Activated CD4-positive, alpha-beta memory T cell treated with anti-CD3 and anti-CD28 coated beads, Interleukin-2, amount 10 ng/mL, durations not matched to agents 7 days and 5 days (primary cell): ENCODE measurements at regions not wholly inside any gene's neighbourhood (a gene's known extent, or its start where the extent isn't known, plus 50 kb on each side); places are given as distances from the start of the nearest gene placed in this dataset.

Experiments
- CTCF ChIA-PET: fragments of 350-600 bp; sonication (Branson Sonifier 250); formaldehyde crosslinking; loops from one replicate; lab custom pipeline; 2021; ENCODE audit warnings: antibody characterized with exemption, inconsistent platforms; lab: Charles Lee
- POLR2A ChIA-PET: fragments of 350-600 bp; sonication (Branson Sonifier 250); formaldehyde crosslinking; loops from one replicate; lab custom pipeline; 2021; ENCODE audit warnings: antibody characterized with exemption; lab: Charles Lee
- DNase-seq: peaks from one replicate; pipeline ENCODE4 v3.0.0-alpha.2; 2020
- H3K27ac Mint-ChIP-seq: one replicate; pipeline ENCODE4 v1.8.0; 2021; ENCODE audit warnings: mild to moderate bottlenecking, mixed read lengths
- H3K27me3 Mint-ChIP-seq: one replicate; pipeline ENCODE4 v1.8.0; 2021; ENCODE audit warnings: mixed read lengths
- H3K36me3 Mint-ChIP-seq: one replicate; pipeline ENCODE4 v1.8.0; 2021; ENCODE audit warnings: low read depth, mixed read lengths
- H3K4me1 Mint-ChIP-seq: one replicate; pipeline ENCODE4 v1.8.0; 2021; ENCODE audit warnings: mixed read lengths
- H3K4me3 Mint-ChIP-seq: one replicate; pipeline ENCODE4 v1.8.0; 2021; ENCODE audit warnings: mild to moderate bottlenecking, mixed read lengths
- H3K9me3 Mint-ChIP-seq: one replicate; pipeline ENCODE4 v1.8.0; 2021; ENCODE audit warnings: mixed read lengths

DNA sequence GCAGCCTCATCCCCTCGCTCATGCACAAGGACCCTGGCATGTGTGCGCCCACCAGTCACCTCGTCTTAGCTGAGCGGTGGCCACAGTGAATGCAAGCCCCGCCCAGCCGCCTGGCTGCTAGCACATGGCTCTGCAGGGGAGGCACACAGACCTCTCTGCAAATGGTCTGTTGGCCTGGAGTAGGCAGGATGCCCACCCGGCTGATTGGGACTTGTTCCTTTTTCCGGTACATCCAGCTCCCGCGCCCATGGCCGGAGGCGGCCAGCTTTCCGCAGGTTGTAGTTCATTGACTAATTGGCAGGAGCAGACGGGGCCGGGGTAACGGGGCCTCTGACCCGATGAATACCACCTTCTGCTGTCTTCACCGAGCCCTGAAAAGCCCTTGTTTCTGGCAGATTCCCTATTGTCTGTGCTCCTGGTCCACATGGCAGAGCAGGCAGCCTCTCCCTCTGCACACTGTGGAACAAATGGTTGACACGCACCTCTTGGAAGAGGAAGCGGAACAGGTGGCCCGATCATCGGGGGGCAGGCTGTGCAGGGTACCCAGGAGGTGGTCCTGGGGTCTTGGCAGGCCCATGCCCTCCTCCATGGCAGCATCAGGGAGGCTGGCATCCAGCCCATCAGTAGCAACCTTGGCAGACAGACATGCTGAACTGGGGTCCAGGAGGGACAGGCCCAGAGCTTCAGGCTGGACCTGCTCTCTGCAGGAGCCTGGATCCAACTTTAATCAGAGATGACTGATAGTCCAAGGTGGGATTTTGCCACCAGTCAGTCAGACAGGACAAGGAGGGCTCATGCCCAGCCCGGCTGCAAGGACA, 1512.0 kb downstream of the BRD1 start:
- no peak for DNase-seq
- H3K4me1 Mint-ChIP-seq = no peaks in the 10 kb centered on the region
- H3K36me3 Mint-ChIP-seq = no peaks in the 10 kb centered on the region
- H3K27me3 Mint-ChIP-seq = no peaks in the 10 kb centered on the region
- ChIA-PET POLR2A (no interaction called here), CTCF (no interaction called here)
- no peak overlapping the region for H3K27ac Mint-ChIP-seq
- H3K4me3 Mint-ChIP-seq = no peak overlapping the region
- peaks cover 11% of the 10 kb centered on the region for H3K9me3 Mint-ChIP-seq

- Mint-ChIP-seq H3K4me3 (no peak overlapping the region), H3K36me3 (no peaks in the 10 kb centered on the region), H3K4me1 (no peaks in the 10 kb centered on the region), H3K9me3 (peaks cover 11% of the 10 kb centered on the region), H3K27me3 (no peaks in the 10 kb centered on the region), H3K27ac (no peak overlapping the region)
- ChIA-PET POLR2A (no interaction called here), CTCF (no interaction called here)
- no peak for DNase-seq
These were observed 1513.6 kb downstream of the BRD1 start for GRCh38 chr22:48314073-48314472.

- no peaks in the 10 kb centered on the region for H3K4me1 Mint-ChIP-seq
- CTCF ChIA-PET = no interaction called here
These were observed 1514.4 kb downstream of the BRD1 start for GRCh38 chr22:48313175-48313830.

DNA sequence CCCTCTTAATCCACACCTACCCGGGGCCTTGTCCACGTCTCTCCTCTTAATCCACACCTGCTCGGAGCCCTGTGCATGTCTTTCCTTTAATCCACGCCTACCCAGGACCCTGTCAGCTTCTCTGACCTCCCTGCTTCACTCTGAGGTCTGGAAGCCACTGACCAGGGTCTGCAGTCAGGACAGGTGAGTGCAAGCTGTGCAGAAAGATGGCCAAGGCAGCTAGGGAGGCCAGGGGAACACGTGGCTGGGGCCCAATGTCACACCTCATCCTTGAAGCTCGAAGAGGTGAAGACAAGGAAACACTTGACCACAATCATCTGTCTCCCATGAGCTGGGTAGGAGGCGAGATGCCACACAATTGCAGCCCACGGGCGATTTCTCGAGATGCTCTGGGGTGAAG, 1516.9 kb downstream of the BRD1 start:
- no peak for DNase-seq
- H3K27ac Mint-ChIP-seq = no peak overlapping the region
- POLR2A ChIA-PET = no interaction called here
- H3K4me3 Mint-ChIP-seq = no peak overlapping the region
- CTCF ChIA-PET = no interaction called here
- peaks cover 11% of the 10 kb centered on the region for H3K9me3 Mint-ChIP-seq
- H3K4me1 Mint-ChIP-seq = no peaks in the 10 kb centered on the region
- no peaks in the 10 kb centered on the region for H3K36me3 Mint-ChIP-seq
- H3K27me3 Mint-ChIP-seq = no peaks in the 10 kb centered on the region

More at GRCh38 chr22:48313175-48313830, 1514.4 kb downstream of the BRD1 start:
- Mint-ChIP-seq H3K36me3 (no peaks in the 10 kb centered on the region), H3K9me3 (peaks cover 11% of the 10 kb centered on the region), H3K4me3 (no peak overlapping the region), H3K27me3 (no peaks in the 10 kb centered on the region), H3K27ac (no peak overlapping the region)
- POLR2A ChIA-PET = no interaction called here
- DNase-seq = no peak

DNA sequence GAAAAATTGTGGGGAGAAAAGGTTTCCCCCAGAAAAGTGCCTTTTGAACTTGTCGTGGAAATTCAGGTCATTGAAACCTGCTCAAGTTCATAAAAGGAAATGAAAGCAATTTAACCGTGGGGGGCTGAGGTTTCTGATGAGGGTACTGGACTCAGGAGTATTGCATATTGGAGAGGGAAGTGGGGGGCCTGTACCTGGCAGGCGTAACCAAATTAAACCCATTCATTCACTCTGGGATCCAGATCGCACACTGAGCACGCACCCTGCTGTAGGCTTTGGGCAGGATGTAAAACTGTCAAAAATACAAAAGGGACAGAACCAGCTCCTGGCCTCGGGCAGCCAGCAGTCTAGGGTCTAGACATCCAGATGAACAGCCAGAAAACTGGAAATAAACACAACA, 1517.4 kb downstream of the BRD1 start:
- Mint-ChIP-seq H3K4me1 (no peaks in the 10 kb centered on the region), H3K27me3 (no peaks in the 10 kb centered on the region), H3K36me3 (no peaks in the 10 kb centered on the region), H3K9me3 (peaks cover 11% of the 10 kb centered on the region), H3K27ac (no peak overlapping the region), H3K4me3 (no peak overlapping the region)
- DNase-seq = no peak
- POLR2A ChIA-PET = no interaction called here
- CTCF ChIA-PET = no interaction called here

DNA sequence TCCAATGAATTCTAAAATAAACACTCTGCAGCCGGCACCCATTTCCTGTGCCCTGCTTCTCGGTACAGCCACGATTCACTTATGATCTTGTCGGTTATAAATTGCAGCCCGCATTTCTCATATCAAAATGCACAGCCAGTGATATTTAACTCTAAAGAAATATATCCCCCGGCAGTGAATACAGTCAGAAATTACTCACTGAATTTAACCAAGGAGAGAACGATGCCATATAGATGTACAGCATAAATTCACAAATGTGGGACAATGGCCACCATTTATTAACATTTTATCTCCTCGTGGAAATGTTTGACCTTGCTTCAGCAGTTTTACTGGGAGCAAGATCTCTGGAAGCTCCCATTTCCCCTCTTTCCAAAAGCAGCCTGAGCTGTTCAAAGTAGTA, 1517.8 kb downstream of the BRD1 start:
- DNase-seq = no peak
- POLR2A ChIA-PET = no interaction called here
- Mint-ChIP-seq H3K9me3 (peaks cover 9% of the 10 kb centered on the region), H3K4me3 (no peak overlapping the region), H3K27ac (no peak overlapping the region), H3K4me1 (no peaks in the 10 kb centered on the region), H3K36me3 (no peaks in the 10 kb centered on the region), H3K27me3 (no peaks in the 10 kb centered on the region)
- CTCF ChIA-PET = no interaction called here

GRCh38 chr22:48309115-48309705, 1518.5 kb downstream of the BRD1 start:
- Mint-ChIP-seq H3K27ac (no peak overlapping the region), H3K4me1 (no peaks in the 10 kb centered on the region), H3K36me3 (no peaks in the 10 kb centered on the region), H3K9me3 (peaks cover 9% of the 10 kb centered on the region), H3K4me3 (no peak overlapping the region), H3K27me3 (no peaks in the 10 kb centered on the region)
- ChIA-PET CTCF (no interaction called here), POLR2A (no interaction called here)
- DNase-seq = no peak

DNA sequence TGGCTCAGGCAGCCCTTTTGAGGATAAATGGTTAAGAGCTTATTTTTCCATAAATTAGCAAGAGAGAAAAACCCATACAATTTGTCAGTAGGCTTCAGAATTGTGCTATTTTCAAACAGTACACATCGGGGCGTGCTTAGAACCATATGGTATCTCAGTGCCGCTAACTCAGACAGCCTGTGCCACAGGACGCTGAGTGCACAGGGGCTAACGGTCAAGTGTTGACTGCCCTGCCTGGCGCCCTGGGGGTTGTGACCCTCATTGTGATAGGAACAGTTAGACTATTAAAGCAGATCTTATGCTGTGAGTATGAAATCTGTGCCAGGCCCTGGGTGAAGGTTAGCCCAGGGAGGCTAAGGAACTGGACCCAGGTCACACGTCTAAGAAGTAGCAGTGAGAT, 1519.7 kb downstream of the BRD1 start:
- no peak for DNase-seq
- Mint-ChIP-seq H3K9me3 (peaks cover 9% of the 10 kb centered on the region), H3K4me1 (no peaks in the 10 kb centered on the region), H3K4me3 (no peak overlapping the region), H3K27ac (no peak overlapping the region), H3K27me3 (no peaks in the 10 kb centered on the region), H3K36me3 (no peaks in the 10 kb centered on the region)
- POLR2A ChIA-PET = no interaction called here
- CTCF ChIA-PET = no interaction called here

DNA sequence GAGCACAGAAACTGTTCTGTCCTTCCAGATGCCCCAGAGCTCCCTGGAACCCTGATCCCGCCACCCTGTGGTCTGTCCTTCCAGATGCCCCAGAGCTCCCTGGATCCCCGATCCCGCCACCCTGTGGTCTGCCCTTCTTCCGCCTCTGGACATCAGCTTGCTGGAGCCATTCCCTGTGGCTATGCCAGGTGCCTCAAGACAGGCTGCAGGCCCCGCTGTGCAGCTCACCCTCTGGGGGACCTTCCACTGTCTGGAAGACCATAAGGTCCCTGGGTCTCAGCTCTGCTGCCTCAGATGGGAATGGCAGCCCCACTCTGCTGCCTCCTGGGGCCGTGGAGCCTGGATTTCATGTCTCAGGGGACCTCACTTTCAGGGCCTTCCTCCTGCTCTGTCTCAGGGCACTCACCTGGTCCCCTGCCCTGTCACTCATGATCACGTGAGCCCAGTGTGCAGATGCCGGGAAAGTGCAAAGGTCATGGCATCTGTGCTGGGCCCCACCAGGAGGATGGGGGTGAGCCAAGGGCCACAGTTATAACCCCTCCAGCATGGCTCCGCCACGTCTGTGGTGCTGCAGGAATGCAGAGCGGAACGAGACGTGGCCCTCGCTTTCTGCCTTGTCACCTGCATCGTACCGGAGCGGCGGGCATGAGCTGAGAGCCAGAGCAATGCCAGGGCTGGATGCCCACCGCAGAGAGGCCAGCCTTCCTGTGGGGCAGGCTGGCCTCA, 1520.7 kb downstream of the BRD1 start:
- Mint-ChIP-seq H3K9me3 (peaks cover 4% of the 10 kb centered on the region), H3K36me3 (no peaks in the 10 kb centered on the region), H3K27me3 (no peaks in the 10 kb centered on the region), H3K4me3 (no peak overlapping the region), H3K4me1 (no peaks in the 10 kb centered on the region), H3K27ac (no peak overlapping the region)
- ChIA-PET CTCF (no interaction called here), POLR2A (no interaction called here)
- no peak for DNase-seq

DNA sequence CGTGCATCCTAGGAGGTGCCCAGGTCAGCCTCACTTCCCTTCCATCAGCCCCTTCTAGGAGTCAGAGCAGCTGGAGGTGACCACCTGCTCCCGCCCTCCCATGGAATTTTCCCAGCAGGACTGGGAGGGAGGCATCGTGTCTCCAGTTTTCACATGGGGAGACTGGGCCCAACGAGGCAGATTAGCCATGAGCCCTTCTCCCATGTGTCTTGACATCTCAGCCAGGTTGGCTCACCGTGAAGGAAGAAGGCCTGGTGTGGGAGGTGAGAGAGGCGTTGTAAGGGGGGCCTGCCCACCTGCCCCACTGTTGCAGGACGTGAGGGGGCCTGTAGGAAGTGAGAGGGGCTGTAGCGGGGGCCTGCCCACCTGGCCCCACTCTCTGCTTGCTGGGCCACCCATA, 1521.4 kb downstream of the BRD1 start:
- H3K27me3 Mint-ChIP-seq = no peaks in the 10 kb centered on the region
- POLR2A ChIA-PET = no interaction called here
- no peaks in the 10 kb centered on the region for H3K36me3 Mint-ChIP-seq
- H3K4me3 Mint-ChIP-seq = no peak overlapping the region
- H3K27ac Mint-ChIP-seq = no peak overlapping the region
- no peak for DNase-seq
- CTCF ChIA-PET = no interaction called here
- no peaks in the 10 kb centered on the region for H3K9me3 Mint-ChIP-seq
- H3K4me1 Mint-ChIP-seq = no peaks in the 10 kb centered on the region

- Mint-ChIP-seq H3K27ac (no peak overlapping the region), H3K4me1 (no peaks in the 10 kb centered on the region), H3K27me3 (no peaks in the 10 kb centered on the region), H3K4me3 (no peak overlapping the region), H3K9me3 (no peaks in the 10 kb centered on the region), H3K36me3 (no peaks in the 10 kb centered on the region)
- DNase-seq = no peak
- CTCF ChIA-PET = no interaction called here
- POLR2A ChIA-PET = no interaction called here
These were observed 1521.9 kb downstream of the BRD1 start for GRCh38 chr22:48305726-48306235.

GRCh38 chr22:48303369-48303725, 1524.3 kb downstream of the BRD1 start:
- ChIA-PET POLR2A (no interaction called here), CTCF (no interaction called here)
- Mint-ChIP-seq H3K9me3 (no peaks in the 10 kb centered on the region), H3K27me3 (no peaks in the 10 kb centered on the region), H3K36me3 (no peaks in the 10 kb centered on the region), H3K4me1 (no peaks in the 10 kb centered on the region), H3K4me3 (no peak overlapping the region), H3K27ac (no peak overlapping the region)
- DNase-seq = no peak

GRCh38 chr22:48302657-48303368, 1524.9 kb downstream of the BRD1 start:
- Mint-ChIP-seq H3K27me3 (no peaks in the 10 kb centered on the region), H3K9me3 (no peaks in the 10 kb centered on the region), H3K36me3 (no peaks in the 10 kb centered on the region), H3K4me1 (no peaks in the 10 kb centered on the region), H3K27ac (no peak overlapping the region), H3K4me3 (no peak overlapping the region)
- POLR2A ChIA-PET = no interaction called here
- no peak for DNase-seq
- CTCF ChIA-PET = no interaction called here
